ENCODE measurements at regions not wholly inside any gene's neighbourhood (a gene's known extent, or its start where the extent isn't known, plus 50 kb on each side); places are given as distances from the start of the nearest gene placed in this dataset.
A peak's percentile ranks its signal among the peaks of the same experiment; 100 is the strongest.

- no peak overlapping the region for H2AK5ac ChIP-seq (ENCODE audit: low read depth, low read length)
- H2BK15ac ChIP-seq (ENCODE audit: low read length), result no peak overlapping the region
- H2BK12ac ChIP-seq (ENCODE audit: low read depth, low read length), result no peak overlapping the region
- H3K56ac ChIP-seq (replicated peaks; ENCODE audit: insufficient read length, low read depth, low read length), result no peak overlapping the region
- no peak overlapping the region for H3K18ac ChIP-seq (ENCODE audit: extremely low read depth, low read length)
- no peaks in the 10 kb centered on the region for H3K9me3 ChIP-seq (ENCODE audit: insufficient read depth in 2 of 2, low read depth in 1 of 2, low read length in 1 of 2)
- no peak overlapping the region for H4K8ac ChIP-seq (ENCODE audit: extremely low read depth, insufficient read depth, low read length)
- no peak overlapping the region for H3K4me2 ChIP-seq (ENCODE audit: insufficient read depth in 1 of 2, low read depth in 2 of 2, low read length in 2 of 2)
- no peak overlapping the region for H2BK20ac ChIP-seq (ENCODE audit: low read length)
- no peak overlapping the region for H4K5ac ChIP-seq (ENCODE audit: insufficient read length, low read depth, low read length)
- H2AFZ ChIP-seq (ENCODE audit: low read length), result peak overlapping the region; percentile 9; the same call in 1 of the 2 replicates
- no peaks in the 10 kb centered on the region for H3K27me3 ChIP-seq (replicated peaks in 1 of 4; ENCODE audit: control insufficient read depth in 3 of 4, extremely low read depth in 1 of 4, insufficient read depth in 3 of 4, low read length in 3 of 4)
- H3K14ac ChIP-seq (ENCODE audit: insufficient read length), result no peak overlapping the region
- no peaks in the 10 kb centered on the region for H3K23me2 ChIP-seq (ENCODE audit: low read depth, low read length)
- H3K4ac ChIP-seq (replicated peaks; ENCODE audit: insufficient read length, low read depth, low read length), result no peak overlapping the region
- no peaks in the 10 kb centered on the region for H4K20me1 ChIP-seq (replicated peaks in 1 of 2; ENCODE audit: control insufficient read depth in 1 of 2, insufficient read depth in 2 of 2, low read length in 2 of 2)
- no peaks in the 10 kb centered on the region; a peak in 1 of 8 replicates for H3K36me3 ChIP-seq (ENCODE audit: control insufficient read depth in 2 of 4, insufficient read depth in 4 of 4, low read length in 3 of 4)
- no peak overlapping the region for H3K27ac ChIP-seq (ENCODE audit: low read depth, low read length)
- FAIRE-seq (no peak), DNase-seq (ENCODE audit: low read depth in 1 of 2, low spot score in 2 of 2) (no peak)
- no peaks in the 10 kb centered on the region for H3K79me1 ChIP-seq (ENCODE audit: low read depth, low read length)
- 93% methylated on average over 1 of the region's 1 CpG; no CpG with 5 or more reads in 1 of the 2 experiments for WGBS, 2 experiments (ENCODE audit: extremely low coverage in 1 of 2, insufficient coverage in 1 of 2, insufficient read length in 1 of 2, insufficient replicate concordance in 2 of 2, low coverage in 1 of 2, low lambda C conversion rate in 2 of 2, missing lambda C conversion rate in 1 of 2)
- H2BK5ac ChIP-seq (ENCODE audit: low read depth, low read length), result no peak overlapping the region
- no peak overlapping the region for H2BK120ac ChIP-seq (replicated peaks; ENCODE audit: low read depth, low read length)
- TF ChIP-seq RBBP5 (IDR thresholded peaks at IDR 0.05; ENCODE audit: borderline replicate concordance, low read depth, low read length) (no peak), HDAC2 (IDR thresholded peaks at IDR 0.05; ENCODE audit: borderline replicate concordance in 1 of 2, low read depth in 2 of 2, low read length in 2 of 2) (no peak), SP2 (IDR thresholded peaks at IDR 0.05; ENCODE audit: low read length) (no peak), HDAC6 (IDR thresholded peaks at IDR 0.05; ENCODE audit: low read depth, low read length) (no peak), SAP30 (IDR thresholded peaks at IDR 0.05; ENCODE audit: insufficient read depth, insufficient replicate concordance, low read length) (no peak), CHD2 (IDR thresholded peaks at IDR 0.05; ENCODE audit: low read length) (no peak), TAF7 (optimal IDR thresholded peaks at IDR 0.05; ENCODE audit: borderline replicate concordance, low read depth, low read length) (no peak), CREB1 (IDR thresholded peaks at IDR 0.05) (no peak)
- ChIA-PET POLR2A (ENCODE audit: partially characterized antibody) (no interaction called here), CTCF (ENCODE audit: partially characterized antibody) (no interaction called here)
- H3K9ac ChIP-seq (replicated peaks in 1 of 4; ENCODE audit: extremely low read depth in 1 of 4, low read depth in 3 of 4, low read length in 3 of 4), result no peak overlapping the region
- H3K4me1 ChIP-seq (replicated peaks in 1 of 4; ENCODE audit: control insufficient read depth in 3 of 4, insufficient read depth in 4 of 4, low read length in 3 of 4), result no peaks in the 10 kb centered on the region
- H3K79me2 ChIP-seq (ENCODE audit: control insufficient read depth in 1 of 2, insufficient read depth in 2 of 2, low read length in 2 of 2), result no peaks in the 10 kb centered on the region
- H4K91ac ChIP-seq (replicated peaks; ENCODE audit: insufficient read length, low read length), result no peak overlapping the region
- H3K4me3 ChIP-seq (ENCODE audit: extremely low read depth in 1 of 4, insufficient read depth in 2 of 4, low read depth in 3 of 4, low read length in 4 of 4), result no peak overlapping the region
- H3K23ac ChIP-seq (ENCODE audit: insufficient read length), result no peak overlapping the region
These were observed 948.2 kb downstream of the TSN start for GRCh38 chr2:122703676-122704075.
